Keratinocyte (primary cell): ENCODE measurements at regions not wholly inside any gene's neighbourhood (a gene's known extent, or its start where the extent isn't known, plus 50 kb on each side); places are given as distances from the start of the nearest gene placed in this dataset.

Experiments used
- DNase-seq: peaks from one replicate; pipeline ENCODE4 v3.0.0-alpha.2; 2011; ENCODE audit warnings: low read depth, missing footprints, low spot score
- FAIRE-seq: peaks from 2 replicates; lab custom pipeline; 2011; peaks lifted over from hg19 to GRCh38; lab: Jason Lieb, UNC
- H2AFZ ChIP-seq: 2 replicates; pipeline ENCODE4 v1.6.0; 2012; ENCODE audit warnings: low read length, control low read depth, inconsistent platforms; ENCODE audit not compliant: control insufficient read depth
- H3K27ac ChIP-seq: 2 replicates; pipeline ENCODE4 v1.5.1; 2011; ENCODE audit warnings: low read length; ENCODE audit not compliant: control insufficient read depth, insufficient read depth
- H3K27me3 ChIP-seq: 3 replicates; pipeline ENCODE4 v1.6.0; 2011; ENCODE audit warnings: low read length; ENCODE audit not compliant: control insufficient read depth, insufficient read depth; ENCODE audit errors: extremely low read depth
- H3K36me3 ChIP-seq, 2 experiments: 2 replicates in 1 of 2; 3 replicates in 1 of 2; pipeline ENCODE4 v1.5.1; 2011; ENCODE audit warnings: low read length in 2 of 2, mild to moderate bottlenecking in 1 of 2; ENCODE audit not compliant: control insufficient read depth in 2 of 2, insufficient read depth in 2 of 2; ENCODE audit errors: extremely low read depth in 1 of 2
- H3K4me1 ChIP-seq: 3 replicates; pipeline ENCODE4 v1.5.1; 2011; ENCODE audit warnings: low read length; ENCODE audit not compliant: control insufficient read depth, insufficient read depth; ENCODE audit errors: extremely low read depth
- H3K4me2 ChIP-seq: 3 replicates; pipeline ENCODE4 v1.6.0; 2011; ENCODE audit warnings: low read depth, low read length; ENCODE audit not compliant: control insufficient read depth, insufficient read depth; ENCODE audit errors: extremely low read depth
- H3K4me3 ChIP-seq, 3 experiments: fragments of 200-600 bp in 1 of 3; sonication (generic) in 1 of 3; 2 replicates in 2 of 3; 3 replicates in 1 of 3; pipeline ENCODE4 v1.5.1; 2011 to 2016; ENCODE audit warnings: low read length in 3 of 3, mild to moderate bottlenecking in 3 of 3, control low read depth in 2 of 3, inconsistent platforms in 1 of 3, low read depth in 1 of 3, mixed read lengths in 1 of 3, mixed run types in 1 of 3, moderate library complexity in 1 of 3; ENCODE audit not compliant: control insufficient read depth in 2 of 3, insufficient read depth in 2 of 3; ENCODE audit errors: extremely low read depth in 1 of 3
- H3K79me2 ChIP-seq: 2 replicates; pipeline ENCODE4 v1.6.0; 2012; ENCODE audit warnings: low read length; ENCODE audit not compliant: control insufficient read depth, insufficient read depth
- H3K9ac ChIP-seq: 3 replicates; pipeline ENCODE4 v1.6.0; 2011; ENCODE audit warnings: low read length; ENCODE audit not compliant: control insufficient read depth, insufficient read depth; ENCODE audit errors: extremely low read depth
- H3K9me1 ChIP-seq: 3 replicates; pipeline ENCODE4 v1.6.0; 2011; ENCODE audit warnings: low read length; ENCODE audit not compliant: control insufficient read depth, insufficient read depth; ENCODE audit errors: extremely low read depth
- H3K9me3 ChIP-seq: 2 replicates; pipeline ENCODE4 v1.5.1; 2012; ENCODE audit warnings: low read depth, low read length; ENCODE audit not compliant: control insufficient read depth
- H4K20me1 ChIP-seq: 3 replicates; pipeline ENCODE4 v1.6.0; 2011; ENCODE audit warnings: low read length; ENCODE audit not compliant: control insufficient read depth, insufficient read depth; ENCODE audit errors: extremely low read depth
- CTCF ChIP-seq, 3 experiments: IDR thresholded peaks in 1 of 3; conservative IDR thresholded peaks in 1 of 3; optimal IDR thresholded peaks in 1 of 3; 2 replicates in 2 of 3; 3 replicates in 1 of 3; pipeline versions ENCODE3 to v1.5.1; 2011; ENCODE audit warnings: low read length in 3 of 3, mild to moderate bottlenecking in 3 of 3, moderate library complexity in 2 of 3, control low read depth in 1 of 3, inconsistent platforms in 1 of 3; ENCODE audit not compliant: insufficient read depth in 2 of 3; ENCODE audit errors: extremely low read depth in 1 of 3
- EZH2 ChIP-seq: IDR thresholded peaks from one replicate; pipeline ENCODE4 v1.6.1; 2012; ENCODE audit warnings: inconsistent platforms, mild to moderate bottlenecking, low read length, moderate library complexity
- dilution Hi-C: fragments of 300-500 bp; cut with MboI; formaldehyde crosslinking; loops from one replicate; pipeline ENCODE4 v1.7.0; 2020; ENCODE audit warnings: low sequenced_read_pairs; ENCODE audit not compliant: extremely low pct_ligation_motif_present

GRCh38 chr21:35485364-35485763, 436.3 kb upstream of the RUNX1 start:
- no peaks in the 10 kb centered on the region for H3K9me3 ChIP-seq
- no peaks in the 10 kb centered on the region for H3K9me1 ChIP-seq
- FAIRE-seq (no peak), DNase-seq (no peak)
- H3K27me3 ChIP-seq, result peaks cover 5% of the 10 kb centered on the region
- no peak overlapping the region for H2AFZ ChIP-seq
- dilution Hi-C loops, result no loop called here
- no peaks in the 10 kb centered on the region for H4K20me1 ChIP-seq
- no peak overlapping the region for H3K9ac ChIP-seq
- H3K4me1 ChIP-seq, result peaks cover 4% of the 10 kb centered on the region
- no peak overlapping the region for H3K4me3 ChIP-seq
- H3K79me2 ChIP-seq, result no peaks in the 10 kb centered on the region
- no peak overlapping the region for H3K4me2 ChIP-seq
- H3K27ac ChIP-seq, result no peak overlapping the region
- no peaks in the 10 kb centered on the region for H3K36me3 ChIP-seq
- TF ChIP-seq EZH2 (no peak), CTCF (optimal IDR thresholded peaks at IDR 0.05 in 1 of 3, IDR thresholded peaks at IDR 0.05 in 1 of 3, conservative IDR thresholded peaks at IDR 0.05 in 1 of 3; ENCODE audit: extremely low read depth in 1 of 3, insufficient read depth in 2 of 3, low read length in 3 of 3) (no peak)

GRCh38 chr21:35484851-35485250, 435.7 kb upstream of the RUNX1 start:
- TF ChIP-seq EZH2, result no peak
- TF ChIP-seq CTCF (optimal IDR thresholded peaks at IDR 0.05 in 1 of 3, IDR thresholded peaks at IDR 0.05 in 1 of 3, conservative IDR thresholded peaks at IDR 0.05 in 1 of 3; ENCODE audit: extremely low read depth in 1 of 3, insufficient read depth in 2 of 3, low read length in 3 of 3), result no peak
- no peak for FAIRE-seq
- Histone ChIP-seq H3K27ac (no peak overlapping the region), H3K9me3 (no peaks in the 10 kb centered on the region), H2AFZ (no peak overlapping the region), H3K4me2 (no peak overlapping the region), H4K20me1 (no peaks in the 10 kb centered on the region), H3K9ac (no peak overlapping the region), H3K27me3 (peaks cover 5% of the 10 kb centered on the region), H3K4me1 (peaks cover 4% of the 10 kb centered on the region), H3K9me1 (no peaks in the 10 kb centered on the region), H3K79me2 (no peaks in the 10 kb centered on the region), H3K36me3 (no peaks in the 10 kb centered on the region), H3K4me3 (no peak overlapping the region)
- dilution Hi-C loops, result no loop called here
- no peak for DNase-seq
